A673 (cell line): ENCODE measurements at regions not wholly inside any gene's neighbourhood (a gene's known extent, or its start where the extent isn't known, plus 50 kb on each side); places are given as distances from the start of the nearest gene placed in this dataset.

Source experiments
- EZH2 ChIP-seq: fragments of 200-600 bp; sonication (generic); IDR thresholded peaks from 2 replicates; pipeline ENCODE4 v1.6.1; 2017; ENCODE audit warnings: borderline replicate concordance, low read depth, mild to moderate bottlenecking, mixed read lengths, antibody characterized with exemption, low read length; ENCODE audit not compliant: poor library complexity, severe bottlenecking
- TF ChIP-seq, protein P1 (sequence below): fragments of 300-800, 200-600 bp; sonication (generic); conservative IDR thresholded peaks from 2 replicates; pipeline ENCODE4 v1.5.1; 2017; ENCODE audit warnings: low read depth, mild to moderate bottlenecking, antibody characterized with exemption, low read length, moderate library complexity, mixed read lengths

GRCh38 chr5:62065050-62065449, 241.0 kb upstream of the KIF2A start:
- TF ChIP-seq, protein P1, sequence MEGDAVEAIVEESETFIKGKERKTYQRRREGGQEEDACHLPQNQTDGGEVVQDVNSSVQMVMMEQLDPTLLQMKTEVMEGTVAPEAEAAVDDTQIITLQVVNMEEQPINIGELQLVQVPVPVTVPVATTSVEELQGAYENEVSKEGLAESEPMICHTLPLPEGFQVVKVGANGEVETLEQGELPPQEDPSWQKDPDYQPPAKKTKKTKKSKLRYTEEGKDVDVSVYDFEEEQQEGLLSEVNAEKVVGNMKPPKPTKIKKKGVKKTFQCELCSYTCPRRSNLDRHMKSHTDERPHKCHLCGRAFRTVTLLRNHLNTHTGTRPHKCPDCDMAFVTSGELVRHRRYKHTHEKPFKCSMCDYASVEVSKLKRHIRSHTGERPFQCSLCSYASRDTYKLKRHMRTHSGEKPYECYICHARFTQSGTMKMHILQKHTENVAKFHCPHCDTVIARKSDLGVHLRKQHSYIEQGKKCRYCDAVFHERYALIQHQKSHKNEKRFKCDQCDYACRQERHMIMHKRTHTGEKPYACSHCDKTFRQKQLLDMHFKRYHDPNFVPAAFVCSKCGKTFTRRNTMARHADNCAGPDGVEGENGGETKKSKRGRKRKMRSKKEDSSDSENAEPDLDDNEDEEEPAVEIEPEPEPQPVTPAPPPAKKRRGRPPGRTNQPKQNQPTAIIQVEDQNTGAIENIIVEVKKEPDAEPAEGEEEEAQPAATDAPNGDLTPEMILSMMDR = no peak
- no peak for TF ChIP-seq EZH2
